Panc1 (cell line): ENCODE measurements at regions not wholly inside any gene's neighbourhood (a gene's known extent, or its start where the extent isn't known, plus 50 kb on each side); places are given as distances from the start of the nearest gene placed in this dataset.

Experiments used
- ATAC-seq: fragments of 200-7000 bp; cut with Tn5 transposase; 2 replicates; pipeline ENCODE4 v1.9.1; 2020; ENCODE audit warnings: mild to moderate bottlenecking, moderate library complexity
- BruUV-seq: library from RNA; stranded (reverse); fragments of 400-500 nt; replicated peaks from 2 replicates; lab custom pipeline; 2021; lab: Mats Ljungman, UMichigan
- CTCF ChIA-PET: fragments of 300-600 bp; sonication (Branson Sonifier 250); formaldehyde crosslinking; loops from one replicate; lab custom pipeline; 2022; ENCODE audit warnings: antibody characterized with exemption; lab: Charles Lee
- POLR2A ChIA-PET: fragments of 300-600 bp; sonication (Branson Sonifier 250); formaldehyde crosslinking; loops from one replicate; lab custom pipeline; 2022; ENCODE audit warnings: antibody characterized with exemption; lab: Charles Lee
- DNase-seq: peaks from one replicate; pipeline ENCODE4 v3.0.0-alpha.2; 2010; ENCODE audit warnings: low read depth, low spot score
- H3K27ac ChIP-seq: 2 replicates; pipeline ENCODE4 v1.5.1; 2011; ENCODE audit warnings: mild to moderate bottlenecking, low read length, inconsistent platforms
- H3K27me3 ChIP-seq: fragments of 200-500 bp; sonication (Bioruptor generic); 2 replicates; pipeline ENCODE4 v1.6.0; 2014; ENCODE audit warnings: low read length, inconsistent platforms; ENCODE audit not compliant: control insufficient read depth, insufficient read depth
- H3K36me3 ChIP-seq: fragments of 200-500 bp; sonication (Bioruptor generic); 2 replicates; pipeline ENCODE4 v1.5.1; 2014; ENCODE audit warnings: inconsistent platforms, mild to moderate bottlenecking, low read length, moderate library complexity; ENCODE audit not compliant: control insufficient read depth, insufficient read depth
- H3K4me1 ChIP-seq: 2 replicates; pipeline ENCODE4 v1.5.1; 2011; ENCODE audit warnings: inconsistent platforms, mild to moderate bottlenecking, low read length, moderate library complexity; ENCODE audit not compliant: control insufficient read depth, insufficient read depth
- H3K4me3 ChIP-seq, 2 experiments: 2 replicates each; pipeline ENCODE4 v1.5.1; 2011 to 2012; ENCODE audit warnings: low read depth in 2 of 2, low read length in 2 of 2, mild to moderate bottlenecking in 2 of 2, inconsistent platforms in 1 of 2, moderate library complexity in 1 of 2
- H3K9me3 ChIP-seq: fragments of 200-500 bp; sonication (Bioruptor generic); 2 replicates; pipeline ENCODE4 v1.5.1; 2014; ENCODE audit warnings: low read depth, mild to moderate bottlenecking, inconsistent platforms, low read length, moderate library complexity; ENCODE audit not compliant: control insufficient read depth, insufficient read depth
- POLR2AphosphoS5 ChIP-seq: IDR thresholded peaks from 2 replicates; pipeline ENCODE4 v1.6.1; 2012; ENCODE audit warnings: mild to moderate bottlenecking, low read depth, low read length, moderate library complexity
- SIN3A ChIP-seq: IDR thresholded peaks from 2 replicates; pipeline ENCODE4 v1.6.1; 2012; ENCODE audit warnings: low read depth, mild to moderate bottlenecking, low read length, moderate library complexity, borderline replicate concordance; ENCODE audit not compliant: insufficient read depth
- TCF7L2 ChIP-seq: IDR thresholded peaks from 2 replicates; pipeline ENCODE4 v1.6.1; 2011; ENCODE audit warnings: mild to moderate bottlenecking, low read depth, low read length, inconsistent platforms
- in situ Hi-C: cut with HindIII; loops from 2 replicates; pipeline ENCODE4 v1.10.0; 2016; ENCODE audit warnings: low sequenced_read_pairs, low pct_unique_long_range_greater_than_20kb
- intact Hi-C: fragments of 100-400 bp; cut with micrococcal nuclease; formaldehyde crosslinking; loops from one replicate; pipeline ENCODE4 v1.10.0; 2022; ENCODE audit not compliant: unreplicated experiment
- TF ChIP-seq, protein P1 (sequence below): fragments of 450-650 bp; IDR thresholded peaks from 2 replicates; pipeline ENCODE4 v1.5.1; 2017; ENCODE audit warnings: mild to moderate bottlenecking
- TF ChIP-seq, protein P2 (sequence below), 2 experiments: IDR thresholded peaks; 2 replicates each; pipeline ENCODE4 v1.6.1; 2011 to 2012; ENCODE audit warnings: low read depth in 2 of 2, control low read depth in 1 of 2, low read length in 1 of 2, mild to moderate bottlenecking in 1 of 2, moderate library complexity in 1 of 2; ENCODE audit not compliant: insufficient read depth in 1 of 2

DNA sequence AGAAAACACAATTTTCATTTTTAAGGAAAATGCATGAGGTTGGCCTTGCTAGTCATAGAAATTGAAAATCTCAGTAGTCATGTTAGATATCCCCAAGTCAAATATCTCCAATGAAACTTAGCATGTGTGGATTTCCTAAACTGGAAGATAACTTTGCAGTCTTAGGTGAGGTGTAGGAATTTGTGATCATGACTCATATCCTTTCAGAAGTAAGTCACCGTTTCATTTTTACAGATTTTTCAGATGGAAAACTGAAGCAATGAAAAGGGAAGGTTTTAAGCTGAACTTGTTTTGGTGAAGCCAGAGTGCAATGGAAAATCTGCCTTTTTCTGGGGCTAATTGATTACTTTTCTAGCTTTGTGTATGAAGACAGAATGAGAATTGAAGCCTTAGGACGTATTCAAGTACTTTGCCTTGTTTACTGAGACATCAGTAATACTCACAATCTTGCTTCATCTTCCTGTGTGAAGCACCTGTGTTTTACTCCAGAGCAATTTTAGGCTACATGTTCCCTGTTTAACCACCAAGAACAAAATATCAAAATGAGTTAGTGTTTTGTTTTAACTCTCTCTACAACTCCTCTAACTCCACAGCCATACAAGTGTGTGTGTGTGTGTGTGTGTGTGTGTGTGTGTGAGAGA is 1662.8 kb upstream of the ADGRL3 start:
- peak; percentile 35 for DNase-seq
- no TSS peak for BruUV-seq

DNA sequence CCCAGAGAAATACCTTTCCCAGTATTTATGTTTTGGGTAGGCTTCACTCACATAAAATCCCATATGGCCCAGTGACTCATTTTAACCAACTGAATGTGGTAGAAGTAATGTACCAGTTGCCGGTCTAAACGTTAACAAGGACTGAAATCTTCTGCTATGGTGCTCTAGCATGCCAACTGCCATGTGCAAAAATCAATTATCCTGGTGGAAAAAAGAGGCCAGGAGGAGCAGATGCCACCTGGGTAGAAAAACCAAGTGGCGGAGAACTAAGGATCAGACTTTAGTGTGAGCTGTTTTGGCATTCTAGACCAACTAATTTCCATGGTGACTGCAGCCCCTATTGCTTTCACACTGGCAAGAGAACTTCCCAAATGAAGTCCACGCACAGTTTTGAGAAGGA is 1660.7 kb upstream of the ADGRL3 start:
- ATAC-seq (no peak), DNase-seq (no peak)
- ChIA-PET POLR2A (no interaction called here), CTCF (no interaction called here)
- no peaks in the 10 kb centered on the region for H3K27me3 ChIP-seq
- H3K4me3 ChIP-seq: no peak overlapping the region
- no peaks in the 10 kb centered on the region for H3K36me3 ChIP-seq
- TF ChIP-seq SIN3A (no peak), POLR2AphosphoS5 (no peak), TCF7L2 (no peak)
- TF ChIP-seq, protein P1, sequence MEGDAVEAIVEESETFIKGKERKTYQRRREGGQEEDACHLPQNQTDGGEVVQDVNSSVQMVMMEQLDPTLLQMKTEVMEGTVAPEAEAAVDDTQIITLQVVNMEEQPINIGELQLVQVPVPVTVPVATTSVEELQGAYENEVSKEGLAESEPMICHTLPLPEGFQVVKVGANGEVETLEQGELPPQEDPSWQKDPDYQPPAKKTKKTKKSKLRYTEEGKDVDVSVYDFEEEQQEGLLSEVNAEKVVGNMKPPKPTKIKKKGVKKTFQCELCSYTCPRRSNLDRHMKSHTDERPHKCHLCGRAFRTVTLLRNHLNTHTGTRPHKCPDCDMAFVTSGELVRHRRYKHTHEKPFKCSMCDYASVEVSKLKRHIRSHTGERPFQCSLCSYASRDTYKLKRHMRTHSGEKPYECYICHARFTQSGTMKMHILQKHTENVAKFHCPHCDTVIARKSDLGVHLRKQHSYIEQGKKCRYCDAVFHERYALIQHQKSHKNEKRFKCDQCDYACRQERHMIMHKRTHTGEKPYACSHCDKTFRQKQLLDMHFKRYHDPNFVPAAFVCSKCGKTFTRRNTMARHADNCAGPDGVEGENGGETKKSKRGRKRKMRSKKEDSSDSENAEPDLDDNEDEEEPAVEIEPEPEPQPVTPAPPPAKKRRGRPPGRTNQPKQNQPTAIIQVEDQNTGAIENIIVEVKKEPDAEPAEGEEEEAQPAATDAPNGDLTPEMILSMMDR: no peak
- TF ChIP-seq, protein P2, sequence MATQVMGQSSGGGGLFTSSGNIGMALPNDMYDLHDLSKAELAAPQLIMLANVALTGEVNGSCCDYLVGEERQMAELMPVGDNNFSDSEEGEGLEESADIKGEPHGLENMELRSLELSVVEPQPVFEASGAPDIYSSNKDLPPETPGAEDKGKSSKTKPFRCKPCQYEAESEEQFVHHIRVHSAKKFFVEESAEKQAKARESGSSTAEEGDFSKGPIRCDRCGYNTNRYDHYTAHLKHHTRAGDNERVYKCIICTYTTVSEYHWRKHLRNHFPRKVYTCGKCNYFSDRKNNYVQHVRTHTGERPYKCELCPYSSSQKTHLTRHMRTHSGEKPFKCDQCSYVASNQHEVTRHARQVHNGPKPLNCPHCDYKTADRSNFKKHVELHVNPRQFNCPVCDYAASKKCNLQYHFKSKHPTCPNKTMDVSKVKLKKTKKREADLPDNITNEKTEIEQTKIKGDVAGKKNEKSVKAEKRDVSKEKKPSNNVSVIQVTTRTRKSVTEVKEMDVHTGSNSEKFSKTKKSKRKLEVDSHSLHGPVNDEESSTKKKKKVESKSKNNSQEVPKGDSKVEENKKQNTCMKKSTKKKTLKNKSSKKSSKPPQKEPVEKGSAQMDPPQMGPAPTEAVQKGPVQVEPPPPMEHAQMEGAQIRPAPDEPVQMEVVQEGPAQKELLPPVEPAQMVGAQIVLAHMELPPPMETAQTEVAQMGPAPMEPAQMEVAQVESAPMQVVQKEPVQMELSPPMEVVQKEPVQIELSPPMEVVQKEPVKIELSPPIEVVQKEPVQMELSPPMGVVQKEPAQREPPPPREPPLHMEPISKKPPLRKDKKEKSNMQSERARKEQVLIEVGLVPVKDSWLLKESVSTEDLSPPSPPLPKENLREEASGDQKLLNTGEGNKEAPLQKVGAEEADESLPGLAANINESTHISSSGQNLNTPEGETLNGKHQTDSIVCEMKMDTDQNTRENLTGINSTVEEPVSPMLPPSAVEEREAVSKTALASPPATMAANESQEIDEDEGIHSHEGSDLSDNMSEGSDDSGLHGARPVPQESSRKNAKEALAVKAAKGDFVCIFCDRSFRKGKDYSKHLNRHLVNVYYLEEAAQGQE (IDR thresholded peaks at IDR 0.05; ENCODE audit: insufficient read depth in 1 of 2, low read depth in 2 of 2, low read length in 1 of 2): no peak
- in situ Hi-C loops (no loop called here), intact Hi-C loops (no loop called here)
- H3K9me3 ChIP-seq: no peaks in the 10 kb centered on the region
- no peaks in the 10 kb centered on the region for H3K4me1 ChIP-seq
- H3K27ac ChIP-seq: no peak overlapping the region
- no TSS peak for BruUV-seq

More for the DNA sequence above, 1662.8 kb upstream of the ADGRL3 start:
- no peaks in the 10 kb centered on the region for H3K9me3 ChIP-seq
- in situ Hi-C loops (no loop called here), intact Hi-C loops (no loop called here)
- ChIA-PET CTCF (no interaction called here), POLR2A (no interaction called here)
- no peaks in the 10 kb centered on the region for H3K27me3 ChIP-seq
- ATAC-seq: no peak
- H3K4me1 ChIP-seq: no peaks in the 10 kb centered on the region
- H3K4me3 ChIP-seq: no peak overlapping the region
- H3K36me3 ChIP-seq: no peaks in the 10 kb centered on the region
- H3K27ac ChIP-seq: no peak overlapping the region
- TF ChIP-seq POLR2AphosphoS5 (no peak), TCF7L2 (no peak), SIN3A (no peak)
- TF ChIP-seq, protein P2 (IDR thresholded peaks at IDR 0.05; ENCODE audit: insufficient read depth in 1 of 2, low read depth in 2 of 2, low read length in 1 of 2): no peak
- TF ChIP-seq, protein P1: no peak
